Nephron progenitor cell (in vitro differentiated cells): ENCODE measurements at regions not wholly inside any gene's neighbourhood (a gene's known extent, or its start where the extent isn't known, plus 50 kb on each side); places are given as distances from the start of the nearest gene placed in this dataset.
"Not testable (repeated sequence)": the region's sequence is repeated elsewhere in the genome, so short reads cannot be mapped to it uniquely, and the experiment has no call there.

Source experiments
- DNase-seq: peaks from one replicate; pipeline ENCODE4 v3.0.0; 2021
- H3K27ac Mint-ChIP-seq: 2 replicates; pipeline ENCODE4 v1.8.0; 2021; ENCODE audit warnings: mild to moderate bottlenecking, moderate library complexity, mixed read lengths
- H3K27me3 Mint-ChIP-seq: 2 replicates; pipeline ENCODE4 v1.8.0; 2021; ENCODE audit warnings: mild to moderate bottlenecking, low read depth, mixed read lengths; ENCODE audit not compliant: poor library complexity
- H3K36me3 Mint-ChIP-seq: 2 replicates; pipeline ENCODE4 v1.8.0; 2021; ENCODE audit warnings: low read depth, mixed read lengths
- H3K4me1 Mint-ChIP-seq: 2 replicates; pipeline ENCODE4 v1.8.0; 2021; ENCODE audit warnings: mixed read lengths
- H3K4me3 Mint-ChIP-seq: 2 replicates; pipeline ENCODE4 v1.8.0; 2021; ENCODE audit warnings: mild to moderate bottlenecking, moderate library complexity, mixed read lengths
- H3K9me3 Mint-ChIP-seq: 2 replicates; pipeline ENCODE4 v1.8.0; 2021; ENCODE audit warnings: mild to moderate bottlenecking, moderate library complexity, mixed read lengths
- TF ChIP-seq, protein P1 (sequence below): fragments of 200-600 bp; sonication (generic); IDR thresholded peaks from 2 replicates; pipeline ENCODE4 v1.5.0; 2021; ENCODE audit warnings: antibody characterized with exemption

DNA sequence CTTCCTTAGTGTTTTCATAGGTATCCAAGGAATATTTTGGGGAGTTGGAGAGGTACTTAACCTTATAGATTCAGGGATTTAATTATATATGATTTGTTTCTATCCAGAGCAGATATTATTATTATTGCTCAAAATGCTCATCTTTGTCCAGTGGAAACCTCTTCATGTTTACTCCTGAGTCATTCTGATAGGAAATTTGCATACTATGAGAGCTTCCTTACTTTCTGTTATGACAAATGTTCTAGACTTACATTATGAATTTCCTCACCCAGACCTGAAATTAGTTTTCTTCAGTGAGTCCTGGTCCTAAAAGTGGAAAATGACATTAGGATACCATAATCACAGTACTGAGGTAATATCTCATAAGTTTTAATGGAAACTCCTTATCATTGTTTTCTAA, 57.5 kb upstream of the PLPPR5 start:
- Mint-ChIP-seq H3K36me3 (no peaks in the 10 kb centered on the region), H3K9me3 (no peaks in the 10 kb centered on the region), H3K27ac (no peak overlapping the region), H3K4me1 (no peaks in the 10 kb centered on the region), H3K27me3 (peaks cover 3% of the 10 kb centered on the region), H3K4me3 (no peak overlapping the region)
- TF ChIP-seq, protein P1, sequence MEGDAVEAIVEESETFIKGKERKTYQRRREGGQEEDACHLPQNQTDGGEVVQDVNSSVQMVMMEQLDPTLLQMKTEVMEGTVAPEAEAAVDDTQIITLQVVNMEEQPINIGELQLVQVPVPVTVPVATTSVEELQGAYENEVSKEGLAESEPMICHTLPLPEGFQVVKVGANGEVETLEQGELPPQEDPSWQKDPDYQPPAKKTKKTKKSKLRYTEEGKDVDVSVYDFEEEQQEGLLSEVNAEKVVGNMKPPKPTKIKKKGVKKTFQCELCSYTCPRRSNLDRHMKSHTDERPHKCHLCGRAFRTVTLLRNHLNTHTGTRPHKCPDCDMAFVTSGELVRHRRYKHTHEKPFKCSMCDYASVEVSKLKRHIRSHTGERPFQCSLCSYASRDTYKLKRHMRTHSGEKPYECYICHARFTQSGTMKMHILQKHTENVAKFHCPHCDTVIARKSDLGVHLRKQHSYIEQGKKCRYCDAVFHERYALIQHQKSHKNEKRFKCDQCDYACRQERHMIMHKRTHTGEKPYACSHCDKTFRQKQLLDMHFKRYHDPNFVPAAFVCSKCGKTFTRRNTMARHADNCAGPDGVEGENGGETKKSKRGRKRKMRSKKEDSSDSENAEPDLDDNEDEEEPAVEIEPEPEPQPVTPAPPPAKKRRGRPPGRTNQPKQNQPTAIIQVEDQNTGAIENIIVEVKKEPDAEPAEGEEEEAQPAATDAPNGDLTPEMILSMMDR, result no peak
- no peak for DNase-seq

DNA sequence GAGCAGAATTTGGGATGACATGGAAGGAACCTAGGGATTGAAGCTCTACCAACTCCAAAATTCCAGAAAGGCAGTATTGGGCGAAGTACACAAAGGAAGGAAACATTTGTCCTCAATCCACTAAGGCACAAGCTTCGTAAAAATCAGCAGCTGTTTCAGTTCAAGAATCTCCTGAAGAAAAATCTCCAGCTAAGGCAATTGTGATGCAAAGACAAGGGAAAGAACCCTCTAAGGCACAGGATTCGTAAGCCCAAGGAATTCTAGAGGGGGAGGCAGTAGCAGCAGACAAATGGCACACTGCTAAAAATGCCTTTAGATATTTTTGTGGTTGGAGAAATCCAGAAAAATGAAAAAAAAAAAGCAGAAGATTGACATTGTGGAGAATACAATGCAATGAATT, 64.5 kb upstream of the PLPPR5 start:
- H3K4me3 Mint-ChIP-seq, result no peak overlapping the region
- H3K27me3 Mint-ChIP-seq, result no peaks in the 10 kb centered on the region
- TF ChIP-seq, protein P1, result no peak
- no peak for DNase-seq
- H3K9me3 Mint-ChIP-seq, result no peaks in the 10 kb centered on the region
- no peak overlapping the region for H3K27ac Mint-ChIP-seq
- no peaks in the 10 kb centered on the region for H3K4me1 Mint-ChIP-seq
- no peaks in the 10 kb centered on the region for H3K36me3 Mint-ChIP-seq

DNA sequence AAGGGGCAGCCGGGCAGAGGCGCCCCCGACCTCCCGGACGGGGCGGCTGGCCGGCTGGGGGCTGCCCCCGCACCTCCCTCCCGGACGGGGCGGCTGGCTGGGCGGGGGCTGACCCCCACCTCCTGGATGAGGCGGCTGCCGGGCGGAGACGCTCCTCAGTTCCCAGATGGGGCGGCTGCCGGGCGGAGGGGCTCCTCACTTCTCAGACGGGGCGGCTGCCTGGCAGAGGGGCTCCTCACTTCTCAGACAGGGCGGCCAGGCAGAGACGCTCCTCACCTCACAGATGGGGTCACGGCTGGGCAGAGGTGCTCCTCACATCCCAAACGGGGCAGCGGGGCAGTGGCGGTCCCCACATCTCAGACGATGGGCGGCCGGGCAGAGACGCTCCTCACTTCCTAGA, 73.9 kb upstream of the PLPPR5 start:
- H3K36me3 Mint-ChIP-seq, H3K4me3 Mint-ChIP-seq, H3K27ac Mint-ChIP-seq, H3K27me3 Mint-ChIP-seq, H3K9me3 Mint-ChIP-seq, DNase-seq, H3K4me1 Mint-ChIP-seq: not testable (repeated sequence)

DNA sequence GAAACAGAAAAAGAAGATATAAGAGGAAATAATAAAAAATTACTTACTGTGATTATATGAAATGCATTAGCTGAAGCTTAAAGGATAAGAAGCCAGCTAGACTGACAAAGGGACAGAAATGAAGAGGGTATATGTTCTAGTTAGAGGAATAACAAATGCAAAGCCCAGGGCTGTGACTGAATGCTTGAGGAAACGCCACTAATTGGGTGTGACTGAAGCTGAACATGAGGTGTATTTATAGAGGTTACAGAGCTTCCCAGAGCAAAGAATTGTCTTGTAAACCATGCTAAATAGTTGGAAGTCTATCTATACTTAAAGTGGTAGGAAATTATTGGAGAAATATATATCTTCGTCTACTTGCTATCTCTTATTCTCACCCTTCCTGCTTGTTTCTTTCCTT, 77.7 kb upstream of the PLPPR5 start:
- no peak for DNase-seq
- H3K9me3 Mint-ChIP-seq, result no peaks in the 10 kb centered on the region
- TF ChIP-seq, protein P1, result no peak
- H3K36me3 Mint-ChIP-seq, result no peaks in the 10 kb centered on the region
- H3K27me3 Mint-ChIP-seq, result peaks cover 4% of the 10 kb centered on the region
- H3K27ac Mint-ChIP-seq, result no peak overlapping the region
- H3K4me1 Mint-ChIP-seq, result no peaks in the 10 kb centered on the region
- no peak overlapping the region for H3K4me3 Mint-ChIP-seq

DNA sequence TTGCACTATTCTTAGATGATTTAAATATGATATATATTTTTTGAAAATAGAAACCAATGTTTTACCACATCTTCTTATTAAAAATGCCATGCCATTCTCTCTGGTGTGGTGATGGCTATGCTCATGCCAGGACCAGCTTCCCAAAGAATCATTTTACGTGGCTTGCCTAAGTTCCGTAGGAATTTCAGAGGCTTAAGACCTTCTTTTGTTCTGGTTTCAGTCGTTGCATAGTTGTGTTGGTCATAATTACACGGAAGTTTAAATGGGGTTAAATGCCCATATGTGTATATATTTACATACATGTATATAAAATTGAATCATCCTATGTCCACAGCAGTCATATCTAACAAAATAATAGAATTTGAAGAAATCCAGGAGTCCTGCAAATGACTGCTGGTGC, 78.7 kb upstream of the PLPPR5 start:
- no peaks in the 10 kb centered on the region for H3K9me3 Mint-ChIP-seq
- no peak overlapping the region for H3K4me3 Mint-ChIP-seq
- H3K36me3 Mint-ChIP-seq, result no peaks in the 10 kb centered on the region
- peaks cover 4% of the 10 kb centered on the region for H3K27me3 Mint-ChIP-seq
- no peak for DNase-seq
- H3K27ac Mint-ChIP-seq, result no peak overlapping the region
- TF ChIP-seq, protein P1, result no peak
- H3K4me1 Mint-ChIP-seq, result no peaks in the 10 kb centered on the region

DNA sequence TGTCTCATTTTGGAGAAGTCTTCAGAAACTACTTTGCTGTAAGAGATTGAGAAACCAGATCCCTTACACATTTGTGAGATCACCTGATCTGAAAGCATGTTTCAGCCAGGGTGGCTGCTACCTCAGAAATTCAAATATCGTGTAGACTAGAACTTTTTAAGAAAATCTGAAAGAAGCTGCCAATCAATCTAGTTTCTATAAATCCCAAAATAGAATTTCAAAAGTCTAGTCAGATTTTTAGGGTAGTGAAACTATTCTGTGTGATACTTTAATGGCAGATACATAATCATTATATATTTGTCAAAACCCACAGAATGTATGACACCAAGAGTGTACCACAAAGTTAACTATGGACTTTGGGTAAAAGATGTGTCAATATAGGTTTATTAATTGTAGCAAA, 79.9 kb upstream of the PLPPR5 start:
- TF ChIP-seq, protein P1, result no peak
- H3K27me3 Mint-ChIP-seq, result peaks cover 4% of the 10 kb centered on the region
- H3K4me1 Mint-ChIP-seq, result no peaks in the 10 kb centered on the region
- H3K9me3 Mint-ChIP-seq, result no peaks in the 10 kb centered on the region
- no peak overlapping the region for H3K4me3 Mint-ChIP-seq
- no peak for DNase-seq
- H3K36me3 Mint-ChIP-seq, result no peaks in the 10 kb centered on the region
- H3K27ac Mint-ChIP-seq, result no peak overlapping the region
